Inflammatory macrophage treated with lipopolysaccharide for 4 hours (primary cell): ENCODE measurements at regions not wholly inside any gene's neighbourhood (a gene's known extent, or its start where the extent isn't known, plus 50 kb on each side); places are given as distances from the start of the nearest gene placed in this dataset.
"Not testable (repeated sequence)": the region's sequence is repeated elsewhere in the genome, so short reads cannot be mapped to it uniquely, and the experiment has no call there.

Experiments
- DNase-seq: peaks from one replicate; pipeline ENCODE4 v3.0.0-alpha.2; 2020

DNA sequence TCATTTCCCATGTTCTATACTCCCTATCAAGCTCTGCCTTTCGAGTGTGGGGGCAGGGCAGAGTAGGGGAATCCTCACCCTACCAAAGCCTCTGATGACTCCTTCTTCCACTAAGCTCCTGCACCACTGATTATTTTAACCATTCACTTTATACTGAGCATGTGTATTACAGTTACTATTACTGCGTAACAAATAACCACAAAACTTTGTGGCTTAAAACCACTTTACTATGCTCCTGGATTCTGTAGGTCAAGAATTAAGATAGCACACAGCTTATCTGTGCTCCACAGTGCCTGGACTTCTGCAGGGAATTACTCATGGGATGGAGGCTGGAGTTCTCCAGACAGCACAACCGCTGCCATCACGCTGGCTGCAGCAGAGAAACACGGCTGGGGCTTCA is 117.4 kb upstream of the DNAJC10 start:
- no peak for DNase-seq

- DNase-seq: no peak
Observed at GRCh38 chr2:182605166-182605565, 110.9 kb upstream of the DNAJC10 start.

DNA sequence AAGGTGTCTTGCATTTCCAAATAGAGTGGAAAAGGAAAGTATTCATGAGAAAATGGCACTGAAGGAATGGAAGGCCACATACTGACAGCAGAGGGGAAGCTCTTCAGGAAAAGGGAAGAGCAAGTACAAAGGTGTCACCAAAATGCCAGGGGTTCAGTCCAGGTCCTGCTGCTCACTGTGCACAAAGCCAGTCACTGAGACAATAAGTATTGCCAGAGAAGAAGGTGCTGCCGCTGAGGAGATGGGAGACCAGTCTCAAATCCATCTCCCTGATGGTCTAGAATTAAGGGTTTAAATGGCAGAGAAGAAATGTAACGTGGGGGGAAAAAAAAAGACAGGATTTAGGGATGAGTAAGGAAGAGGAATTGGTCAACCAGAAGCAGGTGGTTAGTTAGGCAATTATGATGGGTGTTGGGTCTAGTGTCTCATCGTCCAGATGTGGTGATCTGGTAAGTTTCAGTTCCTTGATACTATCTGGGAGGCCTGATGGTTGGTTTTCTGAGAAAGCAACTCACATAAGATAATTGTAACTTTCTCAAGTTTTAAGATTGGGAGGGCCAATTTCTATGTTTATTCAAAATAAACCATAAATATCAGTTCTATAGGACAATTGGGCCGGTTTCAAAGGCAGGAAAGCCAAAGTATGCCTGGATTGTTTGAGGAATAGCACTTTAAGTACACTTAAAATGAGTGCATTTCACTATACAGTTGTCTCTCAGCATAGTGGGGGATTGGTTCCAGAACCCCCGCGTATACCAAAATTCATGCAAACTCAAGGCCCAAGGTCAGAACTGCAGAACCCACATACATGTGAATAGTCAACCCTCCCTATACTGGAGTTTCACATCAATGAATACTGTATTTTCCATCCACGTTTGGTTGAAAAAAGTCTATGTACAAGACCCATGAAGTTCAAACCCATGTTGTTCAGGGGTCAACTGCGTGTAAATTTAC is 109.1 kb upstream of the DNAJC10 start:
- peak; percentile 48 for DNase-seq

DNA sequence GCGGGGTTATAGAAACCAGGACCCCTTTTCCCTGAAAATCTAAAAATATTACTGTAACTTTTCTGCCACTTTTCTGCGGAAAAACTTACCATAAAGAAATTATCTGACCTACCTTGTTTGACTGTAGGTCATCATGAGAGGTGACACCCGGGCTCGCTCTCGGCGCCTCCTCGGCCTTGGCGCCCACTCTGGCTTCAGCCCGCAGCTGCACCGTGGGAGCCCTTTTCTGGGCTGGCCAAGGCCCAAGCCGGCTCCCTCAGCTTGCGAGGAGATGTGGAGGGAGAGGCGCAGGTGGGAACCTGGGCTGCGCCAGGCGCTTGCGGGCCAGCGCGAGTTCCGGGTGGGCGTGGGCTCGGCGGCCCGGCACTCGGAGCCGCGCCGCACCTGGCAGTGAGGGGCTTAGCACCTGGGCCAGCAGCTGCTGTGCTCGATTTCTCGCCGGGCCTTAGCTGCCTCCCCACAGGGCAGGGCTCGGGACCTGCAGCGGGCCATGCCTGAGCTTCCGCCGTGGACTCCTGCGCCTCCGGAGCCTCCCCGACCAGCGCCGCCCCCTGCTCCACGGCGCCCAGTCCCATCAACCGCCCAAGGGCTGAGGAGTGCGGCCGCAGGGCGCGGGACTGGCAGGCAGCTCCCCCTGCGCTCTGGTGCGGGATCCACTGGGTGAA is 107.7 kb upstream of the DNAJC10 start:
- no peak for DNase-seq

DNA sequence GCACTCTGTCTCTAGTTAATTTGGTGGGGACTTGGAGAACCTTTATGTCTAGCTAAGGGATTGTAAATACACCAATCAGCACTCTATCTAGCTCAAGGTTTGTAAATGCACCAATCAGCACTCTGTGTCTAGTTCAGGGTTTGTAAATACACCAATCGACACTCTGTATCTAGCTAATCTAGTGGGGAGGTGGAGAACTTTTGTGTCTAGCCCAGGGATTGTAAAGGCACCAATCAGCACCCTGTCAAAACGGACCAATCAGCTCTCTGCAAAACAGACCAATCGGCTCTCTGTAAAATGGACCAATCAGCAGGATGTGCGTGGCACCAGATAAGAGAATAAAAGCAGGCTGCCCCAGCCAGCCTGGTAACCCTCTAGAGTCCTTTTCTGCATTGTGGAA is 107.1 kb upstream of the DNAJC10 start:
- not testable (repeated sequence) for DNase-seq

DNA sequence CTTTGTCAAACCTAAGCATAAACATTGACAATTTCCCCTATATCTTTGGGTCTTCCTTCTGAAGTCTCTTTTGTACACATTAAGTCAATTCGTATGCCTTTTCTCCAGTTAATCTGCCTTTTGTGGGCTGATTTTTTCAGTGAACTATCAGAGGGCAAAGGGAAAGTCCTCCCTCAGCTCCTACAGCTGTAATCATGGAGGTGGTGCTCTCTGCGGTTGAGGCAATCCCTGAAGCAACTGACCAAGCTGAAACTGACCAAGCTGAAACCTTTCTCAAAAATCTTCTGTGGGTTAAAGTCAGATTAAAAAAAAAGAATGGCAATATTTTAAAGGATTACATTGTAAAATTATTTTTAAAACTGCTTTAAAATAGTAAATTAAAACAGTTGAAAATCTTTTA is 105.8 kb upstream of the DNAJC10 start:
- DNase-seq: no peak

GRCh38 chr2:182611009-182611408 is 105.0 kb upstream of the DNAJC10 start:
- DNase-seq: no peak

- no peak for DNase-seq
Observed at GRCh38 chr2:182615036-182615435, 101.0 kb upstream of the DNAJC10 start.

DNA sequence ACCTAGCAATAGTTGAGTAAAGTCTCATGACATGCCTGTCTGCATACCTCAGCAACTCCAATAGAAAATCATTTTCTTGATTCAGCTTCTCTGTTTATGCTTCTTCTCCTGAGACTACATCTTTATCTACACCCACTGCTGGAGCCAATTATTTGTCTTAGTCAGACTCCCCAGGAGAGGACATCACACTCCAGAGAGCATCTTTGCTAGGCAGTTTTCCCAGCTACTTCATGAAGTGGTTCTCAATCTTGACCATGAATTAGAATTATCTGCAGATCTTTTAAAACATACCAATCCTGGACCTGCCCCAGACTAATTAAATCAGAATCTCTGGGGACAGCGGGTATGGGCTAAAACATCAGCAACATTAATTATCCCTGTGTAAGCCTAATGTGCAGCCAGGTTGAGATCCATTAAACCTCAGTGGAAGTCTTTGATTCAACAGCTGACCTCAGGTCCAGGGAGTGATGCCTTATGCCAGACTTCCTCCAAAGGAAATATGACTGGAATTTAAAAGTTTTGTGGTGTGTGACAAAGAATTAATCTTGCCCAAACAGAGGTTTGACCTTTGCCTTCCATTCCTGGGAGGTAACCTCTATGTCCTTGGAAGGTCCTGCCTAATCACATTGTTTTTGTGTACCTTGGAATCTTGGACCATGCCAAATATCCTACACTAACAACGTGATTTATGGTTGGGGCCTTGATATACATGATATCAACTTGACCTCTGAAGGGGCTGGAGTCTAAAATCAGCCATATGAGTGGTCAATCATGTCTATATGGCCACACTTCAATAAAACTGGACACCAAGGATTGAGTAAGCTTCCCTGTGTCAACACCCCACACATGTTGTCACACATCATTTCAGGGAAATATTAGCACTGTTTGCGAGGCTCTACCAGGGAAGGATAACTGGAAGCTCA is 99.3 kb upstream of the DNAJC10 start:
- DNase-seq: no peak

DNA sequence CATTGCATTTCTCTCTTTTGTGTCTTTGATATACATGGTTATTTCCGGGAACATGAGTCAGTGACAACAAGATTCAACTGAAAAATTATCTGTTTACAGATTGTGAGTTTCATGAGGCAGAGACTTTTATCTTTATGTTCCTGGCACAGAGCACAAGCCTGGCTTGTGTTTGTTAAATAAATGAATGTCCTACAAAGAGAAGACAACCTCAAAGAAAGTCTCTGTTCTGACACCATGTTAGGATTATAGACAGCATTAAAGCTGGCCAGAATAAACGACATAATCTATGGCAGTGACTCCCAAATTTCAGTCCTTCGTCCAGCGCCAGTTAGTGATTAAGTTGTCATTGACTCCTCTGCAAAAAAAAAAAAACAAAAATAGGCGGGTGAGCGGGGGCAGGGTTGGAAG is 97.4 kb upstream of the DNAJC10 start:
- DNase-seq: no peak

- DNase-seq: no peak
Observed at GRCh38 chr2:182619276-182619675, 96.8 kb upstream of the DNAJC10 start.

- no peak for DNase-seq
Observed at GRCh38 chr2:182621191-182621590, 94.9 kb upstream of the DNAJC10 start.

DNA sequence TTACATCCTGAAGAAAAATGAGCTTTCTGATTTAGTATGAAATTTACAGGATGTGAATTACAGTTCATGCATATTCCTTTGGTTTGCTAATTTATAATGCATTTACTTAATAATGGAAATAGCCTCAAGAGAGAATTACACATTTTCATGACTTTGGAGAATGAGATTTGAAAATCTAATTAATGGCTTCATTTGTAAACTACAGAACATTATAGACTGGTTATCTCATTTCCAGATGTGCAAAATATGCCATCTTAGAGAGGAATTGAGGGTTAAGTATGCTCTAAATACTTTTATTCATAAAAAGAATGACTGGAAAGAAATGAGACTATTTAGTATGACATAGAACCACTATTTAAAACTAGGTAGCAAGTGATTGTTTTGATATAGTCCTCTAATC is 94.2 kb upstream of the DNAJC10 start:
- DNase-seq: no peak

DNA sequence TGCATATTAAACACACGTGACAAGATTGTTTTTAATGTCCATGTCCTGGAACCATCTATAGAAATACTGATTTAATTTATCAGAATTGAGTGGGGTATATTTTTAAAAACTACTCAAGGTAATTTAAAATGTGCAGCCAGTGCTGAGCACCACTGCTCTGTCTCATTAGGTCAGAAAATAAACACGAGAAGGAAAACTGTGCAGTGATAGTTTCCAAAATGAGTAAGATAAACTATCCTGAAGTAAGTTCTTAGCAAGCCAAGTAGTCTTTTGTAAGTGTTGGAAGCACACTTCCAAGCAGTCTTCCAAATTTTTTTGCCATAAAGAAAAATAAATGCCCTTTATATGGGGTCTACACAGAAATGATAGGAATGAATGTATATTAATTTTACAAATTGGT is 93.8 kb upstream of the DNAJC10 start:
- no peak for DNase-seq

GRCh38 chr2:182625814-182626213 is 90.2 kb upstream of the DNAJC10 start:
- DNase-seq: no peak

DNA sequence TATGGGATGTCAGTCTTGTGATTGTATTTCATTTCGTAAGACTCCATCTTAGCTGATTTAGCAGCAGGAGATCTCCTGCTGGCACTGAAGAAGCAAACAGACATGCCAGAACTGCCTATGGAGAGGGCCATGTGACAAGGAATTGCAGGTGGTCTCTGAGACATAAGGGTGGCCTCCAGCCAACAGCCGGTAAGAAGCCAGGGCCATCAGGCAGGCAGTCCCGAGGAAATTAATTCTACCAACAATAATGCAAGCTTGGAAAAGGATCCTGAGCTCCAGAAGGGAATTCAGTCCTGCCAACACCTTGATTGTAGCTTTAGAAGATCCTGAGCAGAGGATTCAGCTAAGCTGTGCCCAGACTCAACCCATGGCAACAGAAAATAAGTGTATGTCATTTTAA is 87.1 kb upstream of the DNAJC10 start:
- no peak for DNase-seq

GRCh38 chr2:182630207-182630606 is 85.8 kb upstream of the DNAJC10 start:
- DNase-seq: no peak

- no peak for DNase-seq
Observed at GRCh38 chr2:182631299-182631698, 84.8 kb upstream of the DNAJC10 start.

GRCh38 chr2:182634386-182634785 is 81.7 kb upstream of the DNAJC10 start:
- no peak for DNase-seq

GRCh38 chr2:182636699-182637098 is 79.4 kb upstream of the DNAJC10 start:
- no peak for DNase-seq

GRCh38 chr2:182638667-182639066 is 77.4 kb upstream of the DNAJC10 start:
- no peak for DNase-seq

GRCh38 chr2:182639971-182640370 is 76.1 kb upstream of the DNAJC10 start:
- DNase-seq: no peak

DNA sequence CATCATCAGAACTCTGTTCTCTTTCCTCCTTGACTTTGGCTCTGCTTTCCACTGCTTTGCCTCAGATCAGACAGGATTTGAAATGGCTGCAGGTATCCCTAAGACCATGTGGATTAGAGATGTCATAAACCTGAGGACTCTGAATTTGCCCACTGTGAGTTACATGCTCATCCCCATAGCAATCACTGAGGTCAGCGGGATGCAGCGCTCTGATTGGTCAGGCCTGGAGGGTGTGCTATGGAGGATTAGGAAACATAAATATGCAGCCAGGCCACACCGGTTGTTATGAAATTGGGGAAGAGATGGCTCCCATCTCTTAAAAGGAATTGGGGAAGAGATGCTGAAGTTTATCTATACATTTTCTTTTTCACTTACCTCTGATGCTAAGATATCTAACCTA is 73.7 kb upstream of the DNAJC10 start:
- DNase-seq: peak; percentile 30
